ENCODE measurements at regions not wholly inside any gene's neighbourhood (a gene's known extent, or its start where the extent isn't known, plus 50 kb on each side); places are given as distances from the start of the nearest gene placed in this dataset.
A peak's percentile ranks its signal among the peaks of the same experiment; 100 is the strongest.

- Mint-ChIP-seq H3K4me1 (peaks cover 8% of the 10 kb centered on the region), H3K36me3 (ENCODE audit: low read depth) (no peaks in the 10 kb centered on the region), H3K27ac (peak overlapping the region; percentile 70), H3K4me3 (no peak overlapping the region), H3K27me3 (peaks cover 58% of the 10 kb centered on the region)
- ATAC-seq (no peak), DNase-seq (no peak)
- no peaks in the 10 kb centered on the region for H3K9me3 ChIP-seq (ENCODE audit: control insufficient read depth, low read length, poor library complexity, severe bottlenecking)
Observed at GRCh38 chr22:22154040-22154439, 90.5 kb upstream of the VPREB1 start.

- peaks cover 2% of the 10 kb centered on the region for H3K36me3 Mint-ChIP-seq (ENCODE audit: low read depth)
Observed at GRCh38 chr22:22151308-22151707, 93.3 kb upstream of the VPREB1 start.

GRCh38 chr22:22150457-22150856, 94.1 kb upstream of the VPREB1 start:
- H3K36me3 Mint-ChIP-seq (ENCODE audit: low read depth), result peaks cover 2% of the 10 kb centered on the region
- H3K27me3 Mint-ChIP-seq, result peaks cover 71% of the 10 kb centered on the region
- DNase-seq, result no peak
- H3K4me1 Mint-ChIP-seq, result peaks cover 5% of the 10 kb centered on the region
- no peaks in the 10 kb centered on the region for H3K9me3 ChIP-seq (ENCODE audit: control insufficient read depth, low read length, poor library complexity, severe bottlenecking)
- no peak overlapping the region for H3K4me3 Mint-ChIP-seq
- no peak for ATAC-seq
- H3K27ac Mint-ChIP-seq, result no peak overlapping the region

More at GRCh38 chr22:22151308-22151707, 93.3 kb upstream of the VPREB1 start:
- Mint-ChIP-seq H3K4me1 (peaks cover 5% of the 10 kb centered on the region), H3K27ac (no peak overlapping the region), H3K4me3 (no peak overlapping the region), H3K27me3 (peaks cover 71% of the 10 kb centered on the region)
- no peaks in the 10 kb centered on the region for H3K9me3 ChIP-seq (ENCODE audit: control insufficient read depth, low read length, poor library complexity, severe bottlenecking)
- DNase-seq (no peak), ATAC-seq (no peak)

DNA sequence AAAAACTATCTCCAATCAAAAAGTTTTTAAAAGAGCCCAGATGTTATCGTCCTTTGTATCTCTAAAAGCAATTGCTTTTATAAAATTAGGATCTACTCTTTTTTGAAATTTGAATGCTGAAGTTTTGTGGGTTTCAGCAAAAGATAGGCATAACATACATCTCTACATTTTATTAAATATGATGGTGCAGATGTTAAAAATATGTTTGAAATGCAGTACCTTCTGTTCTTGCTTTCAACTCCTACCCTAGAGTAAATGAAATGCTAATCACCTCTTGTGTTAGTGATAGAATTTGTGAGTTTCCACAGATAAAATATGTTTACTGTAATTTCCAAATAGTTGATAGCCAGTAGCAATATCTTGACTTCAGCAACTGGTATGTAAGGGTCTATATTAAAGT, 95.7 kb upstream of the VPREB1 start:
- Mint-ChIP-seq H3K36me3 (ENCODE audit: low read depth) (peaks cover 2% of the 10 kb centered on the region), H3K4me3 (no peak overlapping the region), H3K4me1 (no peaks in the 10 kb centered on the region), H3K27ac (no peak overlapping the region), H3K27me3 (peaks cover 65% of the 10 kb centered on the region)
- H3K9me3 ChIP-seq (ENCODE audit: control insufficient read depth, low read length, poor library complexity, severe bottlenecking), result no peaks in the 10 kb centered on the region
- ATAC-seq, result no peak
- no peak for DNase-seq

DNA sequence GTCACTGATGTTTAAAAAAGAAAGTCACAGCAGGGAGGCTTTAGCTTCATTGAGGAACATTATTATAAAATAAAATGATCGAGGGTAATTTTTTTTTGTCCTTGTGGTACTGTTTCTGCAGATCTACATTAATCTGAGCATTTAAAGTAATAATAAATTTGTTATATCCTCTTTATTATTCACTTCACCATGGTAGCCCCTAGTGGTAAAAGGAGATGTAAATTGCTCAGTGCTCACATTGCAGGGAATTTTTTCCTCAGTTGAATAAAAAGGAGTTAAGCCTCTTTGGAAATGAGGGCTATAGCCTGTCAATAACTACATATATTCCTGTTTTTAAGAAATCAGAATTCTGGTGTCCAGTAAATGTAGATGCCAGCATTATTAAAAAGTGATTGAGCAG, 99.7 kb upstream of the VPREB1 start:
- Mint-ChIP-seq H3K27me3 (peaks cover 72% of the 10 kb centered on the region), H3K36me3 (ENCODE audit: low read depth) (peaks cover 4% of the 10 kb centered on the region), H3K27ac (no peak overlapping the region), H3K4me3 (no peak overlapping the region), H3K4me1 (no peaks in the 10 kb centered on the region)
- DNase-seq (no peak), ATAC-seq (no peak)
- no peaks in the 10 kb centered on the region for H3K9me3 ChIP-seq (ENCODE audit: control insufficient read depth, low read length, poor library complexity, severe bottlenecking)

GRCh38 chr22:22143448-22143847, 101.1 kb upstream of the VPREB1 start:
- no peaks in the 10 kb centered on the region for H3K4me1 Mint-ChIP-seq
- H3K9me3 ChIP-seq (ENCODE audit: control insufficient read depth, low read length, poor library complexity, severe bottlenecking), result no peaks in the 10 kb centered on the region
- no peak overlapping the region for H3K4me3 Mint-ChIP-seq
- ATAC-seq (no peak), DNase-seq (no peak)
- peaks cover 62% of the 10 kb centered on the region for H3K27me3 Mint-ChIP-seq
- H3K27ac Mint-ChIP-seq, result no peak overlapping the region
- H3K36me3 Mint-ChIP-seq (ENCODE audit: low read depth), result peaks cover 4% of the 10 kb centered on the region

DNA sequence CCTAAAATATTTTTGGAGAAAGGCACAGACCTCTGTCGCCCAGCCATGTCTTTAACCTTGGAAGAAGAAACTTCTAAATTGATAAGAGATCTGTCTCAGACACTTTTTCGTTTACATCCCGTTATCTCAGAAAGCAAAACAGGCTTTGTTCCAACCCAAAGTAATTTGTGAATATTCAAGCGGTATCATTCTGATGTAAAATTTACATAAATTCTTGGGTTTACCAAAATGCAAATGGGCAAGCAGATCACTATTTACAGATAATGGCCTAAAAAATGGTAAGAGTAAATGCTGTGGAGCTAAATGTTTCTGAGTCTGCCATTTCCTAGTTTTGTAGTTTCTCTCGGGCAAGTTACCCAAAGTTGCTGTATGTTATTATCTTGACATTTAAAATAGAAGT, 101.9 kb upstream of the VPREB1 start:
- ATAC-seq (no peak), DNase-seq (no peak)
- peaks cover 56% of the 10 kb centered on the region for H3K27me3 Mint-ChIP-seq
- no peaks in the 10 kb centered on the region for H3K4me1 Mint-ChIP-seq
- H3K9me3 ChIP-seq (ENCODE audit: control insufficient read depth, low read length, poor library complexity, severe bottlenecking), result no peaks in the 10 kb centered on the region
- H3K36me3 Mint-ChIP-seq (ENCODE audit: low read depth), result peaks cover 2% of the 10 kb centered on the region
- no peak overlapping the region for H3K4me3 Mint-ChIP-seq
- H3K27ac Mint-ChIP-seq, result no peak overlapping the region

DNA sequence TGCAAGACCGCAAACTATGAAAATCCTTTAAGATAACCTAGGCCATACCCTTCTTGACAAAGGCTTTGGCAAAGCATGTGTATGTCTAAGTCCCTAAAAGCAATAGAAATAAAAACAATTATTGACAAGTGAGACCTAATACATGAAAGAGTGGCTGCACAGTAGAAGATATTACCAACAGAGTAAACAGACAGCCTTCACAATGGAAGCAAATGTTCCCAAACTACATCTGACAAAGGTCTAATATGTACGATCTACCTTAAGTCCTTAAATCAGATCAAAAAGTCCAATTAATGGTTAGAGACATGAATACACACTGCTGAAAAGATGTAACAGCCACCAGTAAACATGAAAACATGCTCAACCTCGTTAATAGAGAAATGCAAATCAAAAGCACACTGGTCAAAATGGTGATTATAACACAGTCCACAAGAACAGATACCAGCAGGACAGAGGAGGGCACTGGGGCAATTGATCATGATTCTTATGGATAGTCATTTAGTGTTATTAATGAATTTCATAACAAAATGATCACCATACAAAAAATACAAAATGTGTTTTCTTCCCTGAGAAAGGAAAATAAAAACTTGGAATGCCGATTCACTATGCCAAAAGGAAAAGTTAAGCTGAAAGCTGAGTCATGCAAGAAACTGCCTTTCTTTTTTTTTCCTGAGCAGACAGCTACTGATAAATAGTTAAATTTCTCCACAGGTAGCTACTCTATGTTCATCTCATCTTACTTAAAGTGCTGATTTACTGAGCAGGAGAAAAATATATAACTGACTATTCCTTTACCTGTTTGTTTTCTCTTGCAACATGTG, 102.6 kb upstream of the VPREB1 start:
- H3K4me3 Mint-ChIP-seq, result no peak overlapping the region
- no peak for ATAC-seq

DNA sequence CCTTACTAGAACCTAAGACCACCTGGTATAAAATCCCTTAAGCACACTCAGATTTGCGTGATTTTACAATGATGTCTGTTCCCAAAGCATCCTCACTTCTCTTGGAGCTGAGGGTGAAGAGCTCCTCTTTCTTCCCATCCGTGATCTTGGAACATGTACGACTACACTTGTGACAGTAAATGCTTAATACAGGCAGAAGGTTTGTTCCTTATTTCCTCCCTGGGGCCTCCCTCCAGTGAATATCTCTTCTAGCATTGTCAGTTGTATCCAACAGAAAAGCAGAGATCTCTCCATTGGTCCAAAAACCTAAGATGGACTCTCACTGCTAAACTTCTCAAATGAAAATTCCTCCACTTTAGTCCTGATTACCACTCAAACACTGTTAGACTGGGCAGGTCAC, 103.6 kb upstream of the VPREB1 start:
- Mint-ChIP-seq H3K36me3 (ENCODE audit: low read depth) (peaks cover 2% of the 10 kb centered on the region), H3K4me3 (no peak overlapping the region), H3K4me1 (no peaks in the 10 kb centered on the region), H3K27me3 (peaks cover 45% of the 10 kb centered on the region), H3K27ac (no peak overlapping the region)
- H3K9me3 ChIP-seq (ENCODE audit: control insufficient read depth, low read length, poor library complexity, severe bottlenecking), result no peaks in the 10 kb centered on the region
- DNase-seq (no peak), ATAC-seq (no peak)

More for the DNA sequence above, 102.6 kb upstream of the VPREB1 start:
- no peaks in the 10 kb centered on the region for H3K9me3 ChIP-seq (ENCODE audit: control insufficient read depth, low read length, poor library complexity, severe bottlenecking)
- H3K36me3 Mint-ChIP-seq (ENCODE audit: low read depth), result peaks cover 2% of the 10 kb centered on the region
- no peak overlapping the region for H3K27ac Mint-ChIP-seq
- H3K27me3 Mint-ChIP-seq, result peaks cover 50% of the 10 kb centered on the region
- H3K4me1 Mint-ChIP-seq, result no peaks in the 10 kb centered on the region
- DNase-seq, result no peak

GRCh38 chr22:22139364-22139763, 105.2 kb upstream of the VPREB1 start:
- peaks cover 40% of the 10 kb centered on the region for H3K27me3 Mint-ChIP-seq
- H3K27ac Mint-ChIP-seq, result no peak overlapping the region
- no peaks in the 10 kb centered on the region for H3K4me1 Mint-ChIP-seq
- ATAC-seq (no peak), DNase-seq (no peak)
- H3K9me3 ChIP-seq (ENCODE audit: control insufficient read depth, low read length, poor library complexity, severe bottlenecking), result no peaks in the 10 kb centered on the region
- H3K4me3 Mint-ChIP-seq, result no peak overlapping the region
- H3K36me3 Mint-ChIP-seq (ENCODE audit: low read depth), result peaks cover 2% of the 10 kb centered on the region

DNA sequence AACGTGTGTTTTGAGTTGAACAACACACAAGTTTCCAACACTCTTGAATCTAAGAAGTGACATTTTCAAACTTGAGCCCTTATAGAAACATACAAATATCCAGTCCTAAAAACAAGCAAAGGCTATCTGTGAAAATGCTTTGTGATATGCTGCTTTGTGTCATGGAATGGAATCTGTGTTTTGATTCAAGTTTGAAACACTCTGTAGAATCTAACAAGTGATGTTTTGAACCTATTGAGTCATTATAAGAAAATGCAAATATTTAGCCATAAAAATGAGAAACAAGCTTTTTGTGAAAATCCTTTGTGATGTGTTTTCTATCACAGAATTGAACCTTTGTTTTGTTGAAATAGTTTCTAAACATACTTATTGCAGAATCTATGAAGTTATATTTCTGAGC, 105.7 kb upstream of the VPREB1 start:
- Mint-ChIP-seq H3K27me3 (peaks cover 40% of the 10 kb centered on the region), H3K4me3 (no peak overlapping the region), H3K4me1 (no peaks in the 10 kb centered on the region), H3K27ac (no peak overlapping the region), H3K36me3 (ENCODE audit: low read depth) (peaks cover 2% of the 10 kb centered on the region)
- DNase-seq (no peak), ATAC-seq (no peak)
- no peaks in the 10 kb centered on the region for H3K9me3 ChIP-seq (ENCODE audit: control insufficient read depth, low read length, poor library complexity, severe bottlenecking)

GRCh38 chr22:22137891-22138290, 106.7 kb upstream of the VPREB1 start:
- H3K9me3 ChIP-seq (ENCODE audit: control insufficient read depth, low read length, poor library complexity, severe bottlenecking), result no peaks in the 10 kb centered on the region
- Mint-ChIP-seq H3K27me3 (peaks cover 32% of the 10 kb centered on the region), H3K4me3 (no peak overlapping the region), H3K4me1 (no peaks in the 10 kb centered on the region), H3K27ac (no peak overlapping the region), H3K36me3 (ENCODE audit: low read depth) (no peaks in the 10 kb centered on the region)
- ATAC-seq (no peak), DNase-seq (no peak)

DNA sequence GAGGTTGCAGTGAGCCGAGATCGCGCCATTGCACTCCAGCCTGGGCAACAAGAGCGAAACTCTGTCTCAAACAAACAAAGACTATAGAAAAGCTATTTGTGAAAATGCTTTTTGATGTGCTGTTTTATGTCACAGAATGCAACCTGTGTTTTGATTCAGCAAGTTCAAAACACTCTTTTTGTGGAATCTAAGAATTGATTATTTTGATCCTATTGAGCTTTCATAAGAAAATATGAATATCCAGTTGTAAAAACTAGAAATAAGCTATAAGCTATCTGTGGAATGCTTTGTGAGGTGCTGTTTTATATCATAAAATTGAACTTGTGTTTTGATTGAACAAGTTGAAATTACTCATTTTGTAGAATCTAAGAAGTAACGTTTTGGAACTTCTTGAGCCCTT, 110.7 kb upstream of the VPREB1 start:
- peaks cover 6% of the 10 kb centered on the region for H3K27me3 Mint-ChIP-seq
- no peaks in the 10 kb centered on the region for H3K4me1 Mint-ChIP-seq
- no peak overlapping the region for H3K4me3 Mint-ChIP-seq
- no peak overlapping the region for H3K27ac Mint-ChIP-seq
- no peaks in the 10 kb centered on the region for H3K9me3 ChIP-seq (ENCODE audit: control insufficient read depth, low read length, poor library complexity, severe bottlenecking)
- DNase-seq (no peak), ATAC-seq (no peak)
- H3K36me3 Mint-ChIP-seq (ENCODE audit: low read depth), result no peaks in the 10 kb centered on the region

GRCh38 chr22:22130953-22131608, 113.5 kb upstream of the VPREB1 start:
- ATAC-seq, result no peak
- Mint-ChIP-seq H3K27ac (no peak overlapping the region), H3K27me3 (peaks cover 20% of the 10 kb centered on the region), H3K4me1 (no peaks in the 10 kb centered on the region), H3K4me3 (no peak overlapping the region), H3K36me3 (ENCODE audit: low read depth) (no peaks in the 10 kb centered on the region)
- no peaks in the 10 kb centered on the region for H3K9me3 ChIP-seq (ENCODE audit: control insufficient read depth, low read length, poor library complexity, severe bottlenecking)
- no peak for DNase-seq

All from T-helper 17 cell (primary cell).